ENCODE measurements at regions not wholly inside any gene's neighbourhood (a gene's known extent, or its start where the extent isn't known, plus 50 kb on each side); places are given as distances from the start of the nearest gene placed in this dataset.

DNA sequence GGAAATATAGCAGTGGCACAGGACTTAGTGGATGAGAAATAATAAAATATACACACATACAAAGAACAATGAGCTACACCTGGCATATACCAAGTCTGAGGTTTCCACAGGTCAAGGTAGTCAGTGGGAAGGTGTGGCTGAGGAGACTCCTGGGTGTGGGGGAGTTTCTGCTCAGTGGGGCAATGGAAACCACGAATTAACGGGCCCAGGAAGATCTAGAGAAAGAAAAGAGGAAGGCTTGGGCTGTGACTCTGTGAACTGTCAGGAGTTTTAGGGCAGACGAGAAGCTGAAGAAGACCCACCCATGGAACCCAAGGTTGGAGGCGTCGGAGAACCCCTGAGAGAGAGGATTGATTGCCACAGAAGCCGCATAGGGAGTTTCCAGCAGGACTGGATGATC is 196.5 kb downstream of the HERPUD2 start:
- no peak for DNase-seq

DNA sequence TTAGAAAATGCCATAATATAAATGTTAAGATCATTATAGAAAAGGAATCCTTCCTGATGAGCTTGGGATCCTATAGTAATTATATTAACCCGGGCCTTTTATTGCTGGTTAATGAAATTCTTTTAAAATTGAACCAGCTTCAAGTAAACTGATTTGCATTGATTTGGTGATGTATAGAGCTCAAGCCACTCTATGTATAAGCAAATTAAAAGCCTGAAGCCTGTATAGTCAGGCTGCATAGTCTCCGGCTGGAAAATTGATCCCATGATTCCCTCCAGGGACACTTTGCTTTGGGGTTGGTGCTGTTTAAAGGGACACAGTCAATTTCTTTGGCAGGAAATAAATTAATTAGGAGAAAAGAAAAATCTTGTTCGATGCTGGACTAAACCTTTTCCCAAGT is 199.1 kb downstream of the HERPUD2 start:
- no peak for DNase-seq

DNA sequence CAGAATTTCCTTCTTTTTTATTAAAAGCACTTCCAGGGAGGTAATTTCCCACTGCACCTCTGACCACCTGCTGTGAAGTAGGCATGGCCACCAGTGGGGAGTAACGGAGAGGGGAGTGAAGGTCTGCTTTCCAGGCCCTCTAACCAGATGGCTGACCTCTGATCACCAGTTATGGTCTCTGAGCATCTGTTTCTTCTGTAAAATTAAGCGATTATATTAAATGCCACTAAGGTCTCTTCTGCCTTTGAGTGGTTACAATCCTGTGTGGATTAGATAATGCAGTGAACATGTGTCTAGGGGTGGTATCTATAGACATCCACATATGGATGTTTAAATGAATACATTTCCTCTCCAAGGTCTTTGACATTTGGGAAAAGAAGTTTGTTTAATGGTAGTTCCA is 199.6 kb downstream of the HERPUD2 start:
- DNase-seq: no peak

DNA sequence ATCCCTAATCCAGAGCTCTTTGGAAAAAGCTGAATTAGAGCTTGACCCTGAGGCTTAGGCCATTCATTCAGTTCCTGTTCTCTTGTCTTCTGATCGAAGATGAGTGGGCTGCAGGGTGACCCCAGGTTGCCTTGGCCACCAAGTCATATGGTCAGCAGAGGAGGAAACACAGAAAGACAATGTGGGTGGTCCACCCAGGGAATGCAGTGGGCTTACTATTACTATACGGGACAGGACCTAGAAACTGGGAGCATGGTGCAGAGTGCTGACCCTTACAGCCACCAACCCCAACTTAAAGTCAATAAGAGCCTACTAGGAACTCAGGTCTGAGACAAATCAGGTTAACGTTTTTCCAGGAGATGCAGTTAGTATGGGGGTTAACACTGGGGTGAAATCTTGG is 200.5 kb downstream of the HERPUD2 start:
- no peak for DNase-seq

DNA sequence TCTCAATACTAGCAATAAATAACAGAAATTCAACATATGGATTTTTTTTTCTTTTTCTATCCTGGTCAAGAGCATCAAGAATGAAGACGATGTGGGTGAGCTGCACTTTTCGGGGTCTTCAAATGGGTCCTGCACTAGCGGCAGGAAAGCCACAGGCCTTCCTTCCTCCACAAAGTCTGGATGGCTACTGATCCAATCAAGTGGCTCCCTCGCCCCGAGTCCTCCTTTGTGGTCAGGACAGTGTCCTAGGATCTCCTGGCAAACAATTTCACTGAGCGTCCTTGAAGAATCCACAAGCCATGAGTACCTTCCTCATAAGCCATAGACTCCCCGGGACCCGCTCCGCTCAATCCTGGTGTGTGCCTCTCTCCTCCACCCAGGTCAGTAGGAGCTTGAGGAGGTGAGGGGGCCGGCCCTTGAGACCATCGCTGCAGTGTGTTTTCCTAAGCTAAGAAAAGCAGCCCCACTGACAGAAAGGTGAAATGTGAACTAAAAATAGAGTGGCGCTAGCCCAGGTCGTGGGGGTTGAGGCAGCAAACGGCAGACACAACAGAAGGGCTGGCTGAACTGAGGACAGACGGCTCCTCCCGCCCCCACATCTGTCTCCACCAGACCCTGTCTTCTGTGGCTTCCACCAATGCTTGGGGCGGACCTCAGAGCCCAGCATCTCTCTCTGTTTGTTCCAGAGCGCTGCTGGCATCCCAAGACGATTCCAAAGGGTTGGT is 202.3 kb downstream of the HERPUD2 start:
- no peak for DNase-seq

DNA sequence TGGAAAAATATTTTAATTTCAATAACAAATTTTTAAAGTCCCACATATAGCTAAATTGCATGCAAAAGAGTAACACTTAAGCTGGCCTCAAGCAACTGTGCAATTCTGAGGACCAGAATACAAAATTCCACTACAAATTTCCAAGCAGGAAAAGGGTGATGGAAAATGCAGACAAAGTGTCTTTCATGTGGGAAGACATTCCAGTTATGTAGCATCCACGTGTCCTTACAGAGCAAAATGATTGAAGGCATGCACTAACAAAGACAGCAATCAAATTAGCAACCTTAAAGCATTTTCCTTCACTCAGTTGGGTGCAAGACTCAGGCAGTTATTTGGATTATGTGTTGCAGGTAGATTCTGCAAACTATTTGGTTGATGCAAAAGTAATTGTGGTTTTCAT is 203.7 kb downstream of the HERPUD2 start:
- no peak for DNase-seq

DNA sequence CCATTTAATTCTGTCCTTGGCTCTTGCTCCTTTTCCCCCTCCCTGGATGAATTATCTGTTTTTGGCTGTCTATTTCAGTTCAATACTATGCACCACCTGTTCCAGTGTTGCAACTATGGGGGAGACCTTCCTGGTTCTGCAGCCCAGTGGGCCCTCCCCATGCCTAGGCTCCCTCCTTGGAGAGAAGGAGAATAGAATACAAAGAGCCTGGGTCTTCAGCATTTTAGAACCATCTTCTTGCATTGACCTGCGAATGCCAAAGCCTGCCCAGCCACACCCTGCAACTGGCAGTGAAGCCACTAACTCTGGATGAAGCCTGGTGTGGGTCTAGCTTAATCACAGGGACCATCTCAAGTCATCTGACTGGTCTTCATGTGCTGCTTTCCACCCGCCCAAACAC is 207.1 kb downstream of the HERPUD2 start:
- no peak for DNase-seq

DNA sequence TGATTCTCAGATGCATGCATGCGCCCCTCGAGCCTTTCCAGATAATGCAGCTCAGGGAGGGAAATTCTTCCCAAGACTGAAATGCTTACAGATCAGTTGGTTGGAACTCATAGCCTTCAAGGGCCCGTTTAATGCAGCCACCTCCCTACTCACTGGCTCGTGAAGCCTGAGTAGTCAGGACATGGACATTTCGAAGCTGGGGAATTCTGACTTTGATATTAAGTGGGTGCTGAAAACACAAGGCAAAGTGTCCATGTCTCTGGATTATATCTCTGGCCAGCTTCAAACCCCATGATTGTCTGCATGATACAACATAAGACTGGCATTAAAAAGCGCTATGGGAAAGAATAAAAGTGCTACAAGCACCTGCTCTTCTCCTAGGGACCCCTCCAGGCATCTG is 207.5 kb downstream of the HERPUD2 start:
- no peak for DNase-seq

DNA sequence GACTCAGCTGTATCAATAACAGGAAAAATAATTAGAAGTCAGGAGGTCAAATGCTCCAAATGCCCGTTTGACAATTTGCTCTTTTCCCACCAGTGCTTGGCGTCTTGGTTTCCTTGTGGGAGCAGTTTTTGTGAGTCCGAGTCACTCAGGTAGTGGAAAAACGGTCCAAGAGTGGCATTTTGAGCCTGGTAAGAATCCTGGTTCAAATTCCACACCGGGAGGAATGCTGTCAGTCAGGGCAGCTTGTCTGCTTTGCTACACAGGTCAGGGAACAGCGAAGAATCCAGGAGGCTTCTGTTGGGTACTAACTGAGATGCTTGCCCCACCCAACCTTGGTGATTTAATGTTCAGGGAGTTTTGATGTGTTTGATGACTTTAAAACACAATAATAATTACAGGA is 209.5 kb downstream of the HERPUD2 start:
- DNase-seq: no peak

DNA sequence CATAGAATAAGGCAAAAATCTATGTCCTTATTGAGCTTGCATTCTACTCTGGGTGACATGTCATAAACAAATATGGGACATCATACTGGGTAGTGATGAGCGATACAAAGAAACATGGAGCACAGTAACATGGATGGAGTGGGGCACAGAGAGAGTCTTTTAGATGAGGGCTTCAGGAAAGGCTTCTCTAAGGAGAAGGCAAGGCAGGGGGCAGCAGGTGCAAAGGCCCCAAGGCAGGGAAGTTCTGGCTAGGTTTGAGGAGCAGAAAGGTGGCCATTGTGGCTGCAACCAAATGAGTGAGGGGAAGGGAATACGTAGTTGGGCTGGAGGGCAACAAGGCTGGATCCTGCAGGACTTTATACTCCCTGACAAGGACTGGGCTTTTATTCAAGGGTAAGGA is 211.4 kb downstream of the HERPUD2 start:
- no peak for DNase-seq

DNA sequence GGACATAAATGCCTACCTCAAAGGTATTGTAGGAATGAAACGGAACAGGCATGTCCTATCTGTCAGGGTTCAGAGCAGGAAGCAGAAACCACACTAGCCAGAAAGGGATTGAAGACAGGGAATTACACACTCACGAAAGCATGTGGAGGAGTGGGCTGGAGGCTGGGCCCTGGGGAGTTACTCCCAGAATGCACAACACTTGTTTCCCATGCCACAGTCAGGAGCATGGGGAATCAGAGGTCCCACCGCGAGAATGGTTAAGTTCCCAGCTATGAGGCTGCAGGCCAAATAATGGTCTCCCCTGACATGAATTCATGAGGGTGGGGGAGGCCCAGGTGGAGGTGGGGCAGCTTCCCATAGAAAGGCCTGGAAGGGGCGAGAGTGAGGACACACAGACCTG is 212.7 kb downstream of the HERPUD2 start:
- no peak for DNase-seq

DNA sequence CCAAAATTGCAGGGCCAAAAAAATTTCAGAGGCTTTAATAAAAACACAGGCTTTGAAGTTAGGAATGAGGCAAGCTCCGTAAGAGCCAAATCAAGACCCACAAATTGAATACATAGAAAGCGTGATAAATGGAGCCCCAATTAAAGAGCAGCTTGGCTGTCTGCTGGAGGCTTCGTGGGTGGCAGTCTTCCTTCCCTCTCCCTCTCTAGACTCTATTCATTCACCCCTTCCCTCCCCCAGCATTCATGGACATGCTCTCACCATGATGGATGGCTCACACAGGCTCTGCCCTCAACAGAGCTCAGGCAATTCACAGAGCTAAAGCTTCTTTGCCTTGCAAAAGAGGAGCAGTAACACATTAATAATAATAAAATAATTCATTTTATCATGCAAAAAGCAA is 214.1 kb downstream of the HERPUD2 start:
- DNase-seq: no peak

DNA sequence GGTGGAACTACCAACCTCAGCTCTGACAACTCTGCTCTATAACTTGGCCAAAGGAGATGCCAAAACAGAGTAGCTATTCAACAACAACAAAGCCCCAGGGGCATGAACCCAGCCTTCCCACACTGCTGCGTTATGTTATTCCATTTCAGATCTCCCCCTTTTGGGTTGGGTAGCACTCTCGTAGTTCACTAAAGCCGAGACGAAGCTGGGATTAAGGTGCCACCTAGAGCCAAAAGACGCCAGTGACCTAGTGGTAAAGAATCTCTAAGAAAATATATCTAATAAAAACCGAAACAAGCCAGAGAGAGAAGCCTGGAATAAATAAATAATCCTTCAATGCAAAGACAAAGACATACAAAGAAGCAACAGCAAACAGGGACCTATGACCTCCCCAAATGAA is 217.3 kb downstream of the HERPUD2 start:
- DNase-seq: no peak

DNA sequence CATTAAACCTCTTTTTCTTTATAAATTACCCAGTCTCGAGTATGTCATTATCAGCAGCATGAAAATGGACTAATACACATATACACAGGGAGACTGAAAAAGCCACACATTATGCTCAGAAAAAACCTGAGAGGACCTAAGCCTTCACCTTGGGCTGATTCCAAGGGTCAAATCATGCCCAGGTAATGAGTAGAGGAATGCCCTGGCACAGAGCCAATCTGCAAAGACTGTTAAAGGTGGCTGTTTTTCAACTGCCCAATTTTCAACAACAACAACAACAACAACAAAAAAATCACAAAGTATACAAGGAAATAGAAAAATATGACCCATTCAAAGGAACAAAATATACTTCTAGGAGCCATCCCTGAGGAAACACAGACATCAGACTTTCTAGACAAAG is 220.2 kb upstream of the TBX20 start:
- no peak for DNase-seq

DNA sequence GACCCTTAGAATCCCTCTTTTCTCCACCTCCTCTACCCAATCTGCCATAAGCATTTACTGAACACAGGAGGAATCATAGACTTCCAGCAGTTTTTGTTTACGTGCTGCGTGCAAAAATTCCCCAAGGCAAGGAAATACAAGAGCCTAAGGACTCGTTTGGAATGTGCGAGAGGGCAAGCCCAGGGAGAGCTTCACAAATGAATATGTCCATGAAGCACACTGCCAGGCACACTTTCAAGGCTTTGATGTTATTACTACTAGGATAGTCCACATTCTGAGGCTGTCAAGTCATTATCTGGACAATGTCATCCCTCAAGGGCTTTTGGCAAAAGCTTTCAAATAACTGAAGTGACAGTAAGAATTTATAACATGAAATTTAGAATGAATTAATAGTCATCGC is 214.7 kb upstream of the TBX20 start:
- DNase-seq: no peak

DNA sequence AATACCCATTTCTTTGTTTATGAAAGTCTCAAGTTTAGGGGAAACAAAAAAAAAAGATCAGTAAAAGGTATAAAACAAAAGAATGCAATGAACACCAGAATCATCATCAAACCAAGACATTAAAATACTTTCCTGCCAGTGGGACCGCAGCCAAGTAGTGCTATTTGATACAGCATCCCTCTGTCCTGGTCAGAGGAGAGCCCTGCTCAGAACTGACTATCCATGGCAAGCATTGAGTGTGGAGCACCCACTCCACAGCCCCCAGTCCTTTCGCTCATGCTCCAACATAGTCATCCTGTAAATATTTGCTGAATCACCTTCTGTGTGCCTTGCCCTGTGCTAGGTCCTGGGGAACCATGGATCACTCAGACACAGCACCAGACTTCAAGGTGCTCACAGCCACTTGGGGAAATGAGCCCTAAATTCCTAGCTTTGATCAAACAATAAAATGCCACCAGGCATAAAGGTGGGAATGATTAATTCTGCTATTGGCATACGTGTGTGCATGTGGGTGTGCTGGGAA is 213.6 kb upstream of the TBX20 start:
- DNase-seq: no peak

DNA sequence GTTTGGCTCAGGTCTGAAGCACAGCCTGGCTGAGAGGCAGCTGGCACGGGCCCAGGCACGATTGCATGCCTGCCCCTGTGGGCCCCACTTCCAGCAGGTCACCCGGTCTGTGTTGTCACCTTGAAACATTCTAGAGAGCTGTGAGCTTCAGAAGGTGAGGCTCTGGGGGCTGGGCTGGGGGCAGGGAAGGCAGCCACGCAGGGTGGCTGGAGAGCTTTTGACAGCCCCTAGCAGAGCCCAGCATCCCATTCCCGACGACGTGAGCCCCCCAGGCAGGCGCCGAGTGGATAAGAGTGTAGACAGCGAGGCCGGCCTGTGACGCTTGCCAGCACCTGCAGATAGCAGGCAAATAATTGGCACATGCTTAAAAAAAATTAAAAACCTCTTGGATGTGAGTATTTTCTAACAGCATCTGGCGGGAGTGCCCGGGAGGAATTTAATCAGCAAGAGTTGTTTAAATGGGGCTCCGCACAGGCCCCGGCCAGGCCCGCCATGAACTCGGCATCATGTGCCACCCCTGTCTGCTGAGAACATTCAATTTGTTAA is 212.0 kb upstream of the TBX20 start:
- DNase-seq: no peak

DNA sequence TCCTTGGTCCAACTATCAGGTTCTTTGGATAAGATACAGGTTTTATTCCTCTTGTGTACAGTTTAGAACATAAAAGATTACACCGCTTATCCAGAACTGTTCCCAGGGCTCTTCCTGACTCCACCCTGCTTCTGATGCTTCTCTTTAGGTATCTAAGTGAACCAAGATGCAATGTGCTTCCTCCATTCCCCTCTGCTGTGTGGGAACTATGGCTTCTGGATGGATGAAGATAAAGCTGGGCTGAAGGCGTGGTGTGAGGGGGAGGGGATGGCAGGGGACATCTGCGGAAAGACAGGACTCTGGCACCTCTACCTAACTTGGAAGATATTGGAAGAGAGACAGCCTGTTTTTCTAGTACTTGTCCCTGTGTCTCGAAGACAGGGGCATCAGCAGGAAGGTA is 209.9 kb upstream of the TBX20 start:
- no peak for DNase-seq

DNA sequence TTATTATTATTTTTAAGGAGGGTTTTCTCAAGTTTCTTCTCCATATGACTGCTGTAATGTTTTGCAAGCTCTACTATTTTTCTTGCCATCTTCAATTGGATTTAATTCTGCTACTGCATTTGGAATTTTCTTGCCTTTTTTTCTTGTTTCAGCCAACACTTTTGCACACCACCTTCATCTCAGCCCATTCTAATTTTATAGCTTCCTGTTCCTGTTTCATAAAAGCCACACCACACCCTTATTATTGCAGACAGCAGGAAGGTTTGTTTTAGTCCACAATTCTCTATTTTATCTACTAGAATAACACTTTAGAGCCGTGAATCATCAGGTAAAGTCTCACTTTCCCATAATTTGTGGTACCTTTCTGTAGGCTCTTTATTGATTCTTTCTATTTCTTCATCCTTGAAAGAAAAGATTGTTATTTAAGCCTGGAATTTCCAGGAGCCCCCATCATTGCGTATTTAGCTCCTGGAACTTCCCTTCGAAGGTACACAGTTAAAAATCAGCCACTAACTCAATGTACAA is 209.3 kb upstream of the TBX20 start:
- no peak for DNase-seq

DNA sequence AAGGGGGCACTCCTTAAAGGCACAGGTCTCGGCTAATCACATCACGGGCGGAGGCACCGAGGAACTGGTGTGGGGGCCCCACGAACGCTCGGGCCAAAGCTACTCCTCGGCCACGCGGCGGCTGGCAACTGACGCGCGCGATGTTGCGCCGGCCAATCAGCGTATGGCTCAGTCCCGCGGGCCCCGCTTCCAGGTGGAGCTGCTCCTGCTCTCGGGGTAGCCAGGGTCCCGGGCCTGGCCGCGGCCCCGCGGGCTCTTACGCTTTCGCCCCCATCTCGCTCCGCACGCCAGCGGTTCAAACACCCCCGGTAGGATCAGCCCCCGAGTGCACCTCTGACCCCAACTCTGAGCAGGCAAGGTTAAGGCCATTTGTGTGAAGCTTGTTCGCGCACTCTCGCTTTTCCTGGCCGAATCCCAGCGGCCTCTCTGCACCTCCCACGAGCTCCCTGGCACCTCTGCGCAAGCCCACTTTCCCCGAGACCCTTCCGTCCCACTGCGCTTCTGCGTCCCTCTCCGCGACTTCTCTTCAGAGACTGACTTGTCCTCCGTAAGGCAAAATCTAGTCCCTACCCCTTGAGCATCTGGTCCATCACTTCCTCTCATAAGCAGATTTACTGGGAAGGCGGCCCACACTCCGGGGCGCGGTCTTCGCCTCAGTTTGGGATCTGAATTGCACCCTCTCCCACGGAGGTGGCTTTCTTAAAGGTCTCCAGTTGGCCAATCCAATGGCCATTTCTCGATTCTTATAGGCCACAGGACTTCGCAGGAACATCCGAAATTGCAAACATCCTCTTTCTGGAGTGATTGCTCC is 200.9 kb upstream of the TBX20 start:
- DNase-seq: no peak

DNA sequence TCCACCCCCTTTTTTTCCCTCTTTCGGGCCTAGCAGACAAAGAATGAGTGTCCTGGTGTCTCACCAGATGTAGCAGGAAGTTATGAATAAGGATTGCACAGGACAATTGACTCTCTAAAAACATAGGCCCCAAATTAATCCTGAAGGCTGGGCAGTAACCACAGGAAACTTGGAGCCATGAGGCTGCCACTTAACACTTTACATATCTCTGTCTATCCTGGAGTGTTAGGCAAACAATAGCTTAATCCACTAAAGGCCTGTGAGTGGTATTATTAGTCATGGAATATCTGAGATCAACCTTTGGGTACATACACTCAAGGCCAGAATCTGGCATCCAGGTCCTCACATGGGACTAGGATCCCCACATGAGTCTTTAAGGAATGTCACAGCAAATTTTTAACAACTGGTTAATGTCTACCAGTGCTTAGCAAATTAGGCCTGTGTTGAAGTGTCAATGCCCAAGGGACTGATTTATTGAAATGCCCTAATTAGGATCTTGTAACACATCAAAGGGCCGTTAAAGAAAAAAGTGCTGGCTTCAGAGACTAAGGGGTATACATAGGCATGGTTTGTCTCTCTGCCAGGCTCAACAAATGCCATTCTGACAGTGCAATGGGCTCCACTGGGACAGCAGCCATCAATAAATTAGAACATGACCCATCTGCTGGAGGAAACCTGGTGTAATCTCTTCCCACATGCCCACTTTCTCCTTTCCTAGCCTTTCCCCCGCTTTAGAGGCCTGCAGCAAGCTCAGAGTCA is 196.7 kb upstream of the TBX20 start:
- DNase-seq: no peak

DNA sequence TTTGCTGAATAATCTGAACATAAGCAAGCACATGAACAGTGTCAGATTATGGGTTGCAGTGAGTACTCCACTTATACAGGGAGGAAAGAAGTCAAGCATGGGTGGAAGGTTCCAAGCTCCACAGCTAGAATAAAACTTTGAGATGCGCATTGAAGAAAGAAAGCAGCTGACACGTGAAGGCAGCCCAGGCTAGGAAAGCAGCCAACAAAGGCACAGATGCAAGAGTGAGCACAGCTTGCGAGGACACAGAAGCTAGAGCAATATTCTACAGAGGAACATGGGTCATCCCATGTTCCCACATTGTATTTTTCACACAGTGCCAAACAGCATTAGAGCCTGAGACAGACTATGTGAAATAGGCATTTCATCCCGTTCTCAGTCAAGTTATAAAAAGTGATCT is 194.6 kb upstream of the TBX20 start:
- no peak for DNase-seq

DNA sequence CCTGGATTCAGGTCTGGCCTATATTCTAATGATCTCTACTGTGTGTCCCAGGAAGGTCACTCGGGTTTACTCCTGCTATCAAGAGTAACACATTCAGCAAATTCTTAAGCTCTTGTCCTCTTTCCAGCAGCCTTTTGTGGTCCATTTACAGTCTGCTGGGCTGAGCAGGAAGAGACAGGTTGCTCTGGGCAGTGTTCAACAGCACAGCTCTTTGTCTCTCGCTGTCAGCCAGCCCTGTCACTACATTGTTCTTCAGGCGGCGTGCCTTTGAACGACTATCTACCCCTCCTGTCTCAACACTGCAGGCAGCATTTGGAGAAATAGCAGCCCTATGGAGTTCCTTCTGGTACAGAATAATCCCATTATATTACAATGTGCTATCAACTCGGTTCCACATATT is 192.2 kb upstream of the TBX20 start:
- DNase-seq: no peak
